ENCODE measurements at regions not wholly inside any gene's neighbourhood (a gene's known extent, or its start where the extent isn't known, plus 50 kb on each side); places are given as distances from the start of the nearest gene placed in this dataset.
"Not testable (repeated sequence)": the region's sequence is repeated elsewhere in the genome, so short reads cannot be mapped to it uniquely, and the experiment has no call there.

- WGBS, 5 donors, result 70 to 78% (median 76%) methylated on average over 6 of the region's 6 CpGs
Observed at GRCh38 chr14:101687756-101688546, 73.6 kb upstream of the PPP2R5C start.

DNA sequence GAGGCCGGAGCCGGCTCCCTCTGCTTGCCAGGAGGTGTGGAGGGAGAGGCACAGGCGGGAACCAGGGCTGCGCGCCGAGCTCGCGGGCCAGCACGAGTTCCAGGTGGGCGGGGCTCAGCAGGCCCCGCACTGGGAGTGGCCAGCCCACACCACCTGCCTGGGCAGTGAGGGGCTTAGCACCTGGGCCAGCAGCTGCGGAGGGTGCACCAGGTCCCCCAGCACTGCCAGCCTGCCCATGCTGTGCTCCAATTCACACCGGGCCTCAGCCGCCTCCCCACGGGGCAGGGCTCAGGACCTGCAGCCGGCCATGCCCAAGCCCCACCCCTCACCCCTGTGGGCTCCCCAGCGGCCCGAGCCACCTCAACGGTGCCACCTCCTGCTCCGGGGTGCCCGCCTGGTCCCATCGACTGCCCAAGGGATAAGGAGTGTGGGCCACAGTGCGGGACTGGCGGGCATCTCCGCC lies 72.4 kb upstream of the PPP2R5C start:
- peaks cover 0 to 32% (median 0%) of the 10 kb centered on the region in 7 donors for H3K27me3 ChIP-seq (replicated peaks in 1 of 7)
- DNase-seq, result no peak
- WGBS, 5 donors, result 94 to 97% (median 95%) methylated on average over 8 to 25 of the region's 25 CpGs
- no peak overlapping the region for H3K4me3 ChIP-seq
- H3K27ac ChIP-seq, result no peak overlapping the region
- intact Hi-C loops (cut with DNase I; ENCODE audit: low total_unique reads), result no loop called here
- H3K4me1 ChIP-seq, result no peaks in the 10 kb centered on the region
- no peak for TF ChIP-seq POLR2AphosphoS5 (IDR thresholded peaks at IDR 0.05)
- TF ChIP-seq, protein P1, sequence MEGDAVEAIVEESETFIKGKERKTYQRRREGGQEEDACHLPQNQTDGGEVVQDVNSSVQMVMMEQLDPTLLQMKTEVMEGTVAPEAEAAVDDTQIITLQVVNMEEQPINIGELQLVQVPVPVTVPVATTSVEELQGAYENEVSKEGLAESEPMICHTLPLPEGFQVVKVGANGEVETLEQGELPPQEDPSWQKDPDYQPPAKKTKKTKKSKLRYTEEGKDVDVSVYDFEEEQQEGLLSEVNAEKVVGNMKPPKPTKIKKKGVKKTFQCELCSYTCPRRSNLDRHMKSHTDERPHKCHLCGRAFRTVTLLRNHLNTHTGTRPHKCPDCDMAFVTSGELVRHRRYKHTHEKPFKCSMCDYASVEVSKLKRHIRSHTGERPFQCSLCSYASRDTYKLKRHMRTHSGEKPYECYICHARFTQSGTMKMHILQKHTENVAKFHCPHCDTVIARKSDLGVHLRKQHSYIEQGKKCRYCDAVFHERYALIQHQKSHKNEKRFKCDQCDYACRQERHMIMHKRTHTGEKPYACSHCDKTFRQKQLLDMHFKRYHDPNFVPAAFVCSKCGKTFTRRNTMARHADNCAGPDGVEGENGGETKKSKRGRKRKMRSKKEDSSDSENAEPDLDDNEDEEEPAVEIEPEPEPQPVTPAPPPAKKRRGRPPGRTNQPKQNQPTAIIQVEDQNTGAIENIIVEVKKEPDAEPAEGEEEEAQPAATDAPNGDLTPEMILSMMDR (IDR thresholded peaks at IDR 0.05 in 8 of 11, conservative IDR thresholded peaks at IDR 0.05 in 3 of 11), result no peak
- no peak for TF ChIP-seq POLR2A (IDR thresholded peaks at IDR 0.05)
- no peaks in the 10 kb centered on the region for H3K9me3 ChIP-seq
- H3K36me3 ChIP-seq, result no peaks in the 10 kb centered on the region

More at GRCh38 chr14:101687756-101688546, 73.6 kb upstream of the PPP2R5C start:
- Histone ChIP-seq H3K27ac (no peak overlapping the region), H3K9me3 (no peaks in the 10 kb centered on the region), H3K36me3 (no peaks in the 10 kb centered on the region), H3K27me3 (replicated peaks in 1 of 7) (peaks cover 0 to 32% (median 0%) of the 10 kb centered on the region in 7 donors), H3K4me1 (no peaks in the 10 kb centered on the region), H3K4me3 (no peak overlapping the region)
- intact Hi-C loops (cut with DNase I; ENCODE audit: low total_unique reads), result no loop called here
- DNase-seq, result no peak
- TF ChIP-seq POLR2A (IDR thresholded peaks at IDR 0.05) (no peak), POLR2AphosphoS5 (IDR thresholded peaks at IDR 0.05) (no peak)
- TF ChIP-seq, protein P1 (IDR thresholded peaks at IDR 0.05 in 8 of 11, conservative IDR thresholded peaks at IDR 0.05 in 3 of 11), result no peak

GRCh38 chr14:101689966-101690365 lies 71.5 kb upstream of the PPP2R5C start:
- H3K4me1 ChIP-seq; H3K4me3 ChIP-seq; DNase-seq; H3K36me3 ChIP-seq; H3K9me3 ChIP-seq; H3K27ac ChIP-seq; intact Hi-C loops (cut with DNase I; ENCODE audit: low total_unique reads): not testable (repeated sequence)
- 89 to 93% (median 91%) methylated on average over 12 of the region's 12 CpGs for WGBS, 5 donors
- peaks cover 0 to 24% (median 0%) of the 10 kb centered on the region in 7 donors for H3K27me3 ChIP-seq (replicated peaks in 1 of 7)

GRCh38 chr14:101695659-101696058 lies 65.8 kb upstream of the PPP2R5C start:
- 37 to 51% (median 44%) methylated on average over 1 of the region's 1 CpG for WGBS, 5 donors
- intact Hi-C loops (cut with DNase I; ENCODE audit: low total_unique reads), result no loop called here
- no peaks in the 10 kb centered on the region for H3K36me3 ChIP-seq
- H3K27me3 ChIP-seq (replicated peaks in 1 of 7), result no peaks in the 10 kb centered on the region
- no peak overlapping the region for H3K4me3 ChIP-seq
- no peaks in the 10 kb centered on the region for H3K4me1 ChIP-seq
- no peak overlapping the region for H3K27ac ChIP-seq
- TF ChIP-seq, protein P1 (IDR thresholded peaks at IDR 0.05 in 8 of 11, conservative IDR thresholded peaks at IDR 0.05 in 3 of 11), result no peak
- TF ChIP-seq POLR2A (IDR thresholded peaks at IDR 0.05), result no peak
- TF ChIP-seq POLR2AphosphoS5 (IDR thresholded peaks at IDR 0.05), result no peak
- DNase-seq, result no peak
- H3K9me3 ChIP-seq, result peaks cover 0 to 24% (median 15%) of the 10 kb centered on the region in 8 donors

Measured in spleen (tissue), 11 donors.